ENCODE measurements at regions not wholly inside any gene's neighbourhood (a gene's known extent, or its start where the extent isn't known, plus 50 kb on each side); places are given as distances from the start of the nearest gene placed in this dataset.
"Not testable (repeated sequence)": the region's sequence is repeated elsewhere in the genome, so short reads cannot be mapped to it uniquely, and the experiment has no call there.

GRCh38 chr5:75828029-75828428 is 110.8 kb upstream of the POC5 start:
- Histone ChIP-seq H3K79me2 (ENCODE audit: insufficient read depth, low read depth) (no peaks in the 10 kb centered on the region), H3K36me3 (ENCODE audit: insufficient read depth) (no peaks in the 10 kb centered on the region), H4K20me1 (ENCODE audit: insufficient read depth) (no peaks in the 10 kb centered on the region), H3K4me2 (no peak overlapping the region), H3K4me3 (IDR thresholded peaks at IDR 0.05; ENCODE audit: insufficient read depth, low read depth, low read length) (no peak overlapping the region), H3K27ac (no peak overlapping the region), H3K4me1 (ENCODE audit: low read depth, poor library complexity, severe bottlenecking) (no peaks in the 10 kb centered on the region), H3K27me3 (ENCODE audit: insufficient read depth, low read depth) (no peaks in the 10 kb centered on the region), H2AFZ (ENCODE audit: low read depth) (no peak overlapping the region), H3K9ac (no peak overlapping the region)
- TF ChIP-seq CTCF (conservative IDR thresholded peaks at IDR 0.05; ENCODE audit: low read depth, low read length) = no peak

- H3K79me2 ChIP-seq (ENCODE audit: insufficient read depth, low read depth) = no peaks in the 10 kb centered on the region
- H3K27me3 ChIP-seq (ENCODE audit: insufficient read depth, low read depth) = no peaks in the 10 kb centered on the region
- no peaks in the 10 kb centered on the region for H4K20me1 ChIP-seq (ENCODE audit: insufficient read depth)
- no peak for TF ChIP-seq CTCF (conservative IDR thresholded peaks at IDR 0.05; ENCODE audit: low read depth, low read length)
- no peak overlapping the region for H3K27ac ChIP-seq
- H3K4me1 ChIP-seq (ENCODE audit: low read depth, poor library complexity, severe bottlenecking) = no peaks in the 10 kb centered on the region
- H3K4me2 ChIP-seq = no peak overlapping the region
- no peak overlapping the region for H2AFZ ChIP-seq (ENCODE audit: low read depth)
- no peak overlapping the region for H3K9ac ChIP-seq
- H3K36me3 ChIP-seq (ENCODE audit: insufficient read depth) = no peaks in the 10 kb centered on the region
- no peak overlapping the region for H3K4me3 ChIP-seq (IDR thresholded peaks at IDR 0.05; ENCODE audit: insufficient read depth, low read depth, low read length)
These were observed 107.1 kb upstream of the POC5 start for GRCh38 chr5:75824323-75824722.

- no peaks in the 10 kb centered on the region for H3K27me3 ChIP-seq (ENCODE audit: insufficient read depth, low read depth)
- no peak overlapping the region for H2AFZ ChIP-seq (ENCODE audit: low read depth)
- H3K79me2 ChIP-seq (ENCODE audit: insufficient read depth, low read depth) = no peaks in the 10 kb centered on the region
- TF ChIP-seq CTCF (conservative IDR thresholded peaks at IDR 0.05; ENCODE audit: low read depth, low read length) = no peak
- H3K27ac ChIP-seq = no peak overlapping the region
- H3K4me1 ChIP-seq (ENCODE audit: low read depth, poor library complexity, severe bottlenecking) = no peaks in the 10 kb centered on the region
- no peak overlapping the region for H3K9ac ChIP-seq
- no peak overlapping the region for H3K4me3 ChIP-seq (IDR thresholded peaks at IDR 0.05; ENCODE audit: insufficient read depth, low read depth, low read length)
- H3K4me2 ChIP-seq = no peak overlapping the region
- H3K36me3 ChIP-seq (ENCODE audit: insufficient read depth) = no peaks in the 10 kb centered on the region
- H4K20me1 ChIP-seq (ENCODE audit: insufficient read depth) = no peaks in the 10 kb centered on the region
These were observed 106.6 kb upstream of the POC5 start for GRCh38 chr5:75823811-75824210.

GRCh38 chr5:75818661-75819060 is 101.4 kb upstream of the POC5 start:
- H3K79me2 ChIP-seq (ENCODE audit: insufficient read depth, low read depth) = no peaks in the 10 kb centered on the region
- H2AFZ ChIP-seq (ENCODE audit: low read depth) = no peak overlapping the region
- H3K27me3 ChIP-seq (ENCODE audit: insufficient read depth, low read depth) = no peaks in the 10 kb centered on the region
- H3K36me3 ChIP-seq (ENCODE audit: insufficient read depth) = no peaks in the 10 kb centered on the region
- TF ChIP-seq CTCF (conservative IDR thresholded peaks at IDR 0.05; ENCODE audit: low read depth, low read length) = no peak
- no peak overlapping the region for H3K4me2 ChIP-seq
- no peaks in the 10 kb centered on the region for H3K4me1 ChIP-seq (ENCODE audit: low read depth, poor library complexity, severe bottlenecking)
- no peak overlapping the region for H3K4me3 ChIP-seq (IDR thresholded peaks at IDR 0.05; ENCODE audit: insufficient read depth, low read depth, low read length)
- H3K27ac ChIP-seq = no peak overlapping the region
- no peaks in the 10 kb centered on the region for H4K20me1 ChIP-seq (ENCODE audit: insufficient read depth)
- no peak overlapping the region for H3K9ac ChIP-seq

- H4K20me1 ChIP-seq (ENCODE audit: insufficient read depth); H3K4me1 ChIP-seq (ENCODE audit: low read depth, poor library complexity, severe bottlenecking); H3K27me3 ChIP-seq (ENCODE audit: insufficient read depth, low read depth); H3K4me3 ChIP-seq (IDR thresholded peaks at IDR 0.05; ENCODE audit: insufficient read depth, low read depth, low read length); H3K4me2 ChIP-seq; H3K9ac ChIP-seq; H3K36me3 ChIP-seq (ENCODE audit: insufficient read depth); H3K79me2 ChIP-seq (ENCODE audit: insufficient read depth, low read depth); H2AFZ ChIP-seq (ENCODE audit: low read depth); H3K27ac ChIP-seq: not testable (repeated sequence)
These were observed 82.5 kb upstream of the POC5 start for GRCh38 chr5:75799695-75800094.

GRCh38 chr5:75769338-75769737 is 52.1 kb upstream of the POC5 start:
- not testable (repeated sequence) for H3K27ac ChIP-seq; H3K27me3 ChIP-seq (ENCODE audit: insufficient read depth, low read depth); H3K4me2 ChIP-seq; H3K9ac ChIP-seq; H2AFZ ChIP-seq (ENCODE audit: low read depth); H4K20me1 ChIP-seq (ENCODE audit: insufficient read depth); H3K79me2 ChIP-seq (ENCODE audit: insufficient read depth, low read depth); H3K4me3 ChIP-seq (IDR thresholded peaks at IDR 0.05; ENCODE audit: insufficient read depth, low read depth, low read length); H3K4me1 ChIP-seq (ENCODE audit: low read depth, poor library complexity, severe bottlenecking); H3K36me3 ChIP-seq (ENCODE audit: insufficient read depth)
